ENCODE measurements at regions not wholly inside any gene's neighbourhood (a gene's known extent, or its start where the extent isn't known, plus 50 kb on each side); places are given as distances from the start of the nearest gene placed in this dataset.

- Histone ChIP-seq H3K14ac (replicated peaks; ENCODE audit: low read depth, low read length) (no peak overlapping the region), H3K79me1 (ENCODE audit: low read depth in 1 of 2, low read length in 2 of 2) (peaks cover 0 to 15% of the 10 kb centered on the region in 2 experiments; a peak in 1 of 4 replicates), H3K27ac (ENCODE audit: insufficient read depth, low read length) (no peak overlapping the region), H3K23ac (ENCODE audit: low read depth, low read length) (no peak overlapping the region), H3K36me3 (ENCODE audit: control insufficient read depth, insufficient read depth, low read length) (no peaks in the 10 kb centered on the region), H2AK5ac (ENCODE audit: low read depth, low read length) (no peak overlapping the region), H2AFZ (replicated peaks; ENCODE audit: low read length, poor library complexity) (no peak overlapping the region), H3K9me1 (ENCODE audit: insufficient read depth, low read length) (0 out of 2 replicates have a peak, but pooled peaks cover 3% of the 10 kb centered on the region), H4K20me1 (ENCODE audit: insufficient read depth, low read length) (no peaks in the 10 kb centered on the region), H4K8ac (ENCODE audit: low read depth in 2 of 2, low read length in 2 of 2) (no peak overlapping the region), H2BK15ac (ENCODE audit: low read depth, low read length) (no peak overlapping the region), H3K4me1 (ENCODE audit: control insufficient read depth, insufficient read depth, low read length) (peaks cover 3% of the 10 kb centered on the region; the same call in 1 of the 2 replicates), H3K9ac (ENCODE audit: low read depth, low read length) (no peak overlapping the region), H3K27me3 (ENCODE audit: control insufficient read depth, insufficient read depth, low read length) (no peaks in the 10 kb centered on the region), H2BK20ac (ENCODE audit: low read depth, low read length) (no peak overlapping the region), H4K5ac (ENCODE audit: low read depth, low read length) (no peak overlapping the region), H3K56ac (ENCODE audit: extremely low read depth, insufficient read depth, low read length) (no peak overlapping the region), H3K4me3 (ENCODE audit: insufficient read depth, low read depth, low read length) (no peak overlapping the region), H4K91ac (ENCODE audit: insufficient read depth, low read depth, low read length) (no peak overlapping the region), H2BK5ac (ENCODE audit: low read depth, low read length, poor library complexity, severe bottlenecking) (no peak overlapping the region), H2AK9ac (replicated peaks; ENCODE audit: low read depth, low read length, poor library complexity) (no peak overlapping the region), H3K9me3 (ENCODE audit: control insufficient read depth, insufficient read depth, low read length) (no peaks in the 10 kb centered on the region), H2BK120ac (ENCODE audit: low read depth, low read length) (no peak overlapping the region), H3K4me2 (ENCODE audit: low read depth, low read length) (no peak overlapping the region), H3K4ac (ENCODE audit: low read depth, low read length) (no peak overlapping the region), H3K18ac (ENCODE audit: low read depth, low read length) (no peak overlapping the region)
- dilution Hi-C loops (cut with HindIII; ENCODE audit: low sequenced_read_pairs, unreplicated experiment) (no loop called here), in situ Hi-C loops (cut with MboI; ENCODE audit: low sequenced_read_pairs) (no loop called here), intact Hi-C loops (cut with micrococcal nuclease) (no loop called here)
- BruUV-seq (replicated peaks), result no TSS peak
- no peak for TF ChIP-seq USF2 (IDR thresholded peaks at IDR 0.05; ENCODE audit: low read depth, low read length)
- TF ChIP-seq MXI1 (IDR thresholded peaks at IDR 0.05; ENCODE audit: borderline replicate concordance, low read depth, low read length), result no peak
- no peak for TF ChIP-seq MAFK (IDR thresholded peaks at IDR 0.05; ENCODE audit: low read depth, low read length)
- TF ChIP-seq FOS (IDR thresholded peaks at IDR 0.05; ENCODE audit: low read depth, low read length), result no peak
- TF ChIP-seq RAD21 (IDR thresholded peaks at IDR 0.05; ENCODE audit: low read length), result no peak
- no peak for TF ChIP-seq CHD1 (IDR thresholded peaks at IDR 0.05; ENCODE audit: low read depth, low read length)
- no peak for TF ChIP-seq CTCF (conservative IDR thresholded peaks at IDR 0.05; ENCODE audit: low read depth, low read length)
- TF ChIP-seq MAZ (IDR thresholded peaks at IDR 0.05; ENCODE audit: borderline replicate concordance, low read depth, low read length), result no peak
- TF ChIP-seq RCOR1 (IDR thresholded peaks at IDR 0.05; ENCODE audit: insufficient replicate concordance, low read length), result no peak
- ChIA-PET CTCF (interaction anchor here (0.6 to 1.0 kb wide), 3 partner anchors 12 to 1364 kb away, joined by 3 to 5 read pairs (median 3); no protein-coding TSS in a partner anchor), POLR2A (ENCODE audit: unreplicated experiment) (no interaction called here)
- no peak for DNase-seq
- ATAC-seq (ENCODE audit: low read depth), result no peak
- WGBS, 2 experiments (ENCODE audit: extremely low coverage in 2 of 2, insufficient read length in 1 of 2), result no CpG with 5 or more reads among the region's 6 CpGs
Measured at GRCh38 chr14:62006116-62006731, 244.0 kb downstream of the SNAPC1 start.

Data from IMR-90 (cell line).